ENCODE measurements at regions not wholly inside any gene's neighbourhood (a gene's known extent, or its start where the extent isn't known, plus 50 kb on each side); places are given as distances from the start of the nearest gene placed in this dataset.

- DNase-seq (ENCODE audit: low read depth): no peak
- TF ChIP-seq CTCF (IDR thresholded peaks at IDR 0.05; ENCODE audit: control insufficient read depth, extremely low read depth, insufficient read depth): no peak
- H3K4me3 ChIP-seq (ENCODE audit: low read depth, low read length): no peak overlapping the region
Observed at GRCh38 chr6:156651486-156651885, 125.7 kb upstream of the ARID1B start.

GRCh38 chr6:156650896-156651390 is 126.2 kb upstream of the ARID1B start:
- no peak for DNase-seq (ENCODE audit: low read depth)
- no peak for TF ChIP-seq CTCF (IDR thresholded peaks at IDR 0.05; ENCODE audit: control insufficient read depth, extremely low read depth, insufficient read depth)
- H3K4me3 ChIP-seq (ENCODE audit: low read depth, low read length): no peak overlapping the region

GRCh38 chr6:156648616-156649015 is 128.6 kb upstream of the ARID1B start:
- no peak for TF ChIP-seq CTCF (IDR thresholded peaks at IDR 0.05; ENCODE audit: control insufficient read depth, extremely low read depth, insufficient read depth)
- no peak for DNase-seq (ENCODE audit: low read depth)
- H3K4me3 ChIP-seq (ENCODE audit: low read depth, low read length): no peak overlapping the region

GRCh38 chr6:156647991-156648390 is 129.2 kb upstream of the ARID1B start:
- no peak overlapping the region for H3K4me3 ChIP-seq (ENCODE audit: low read depth, low read length)
- DNase-seq (ENCODE audit: low read depth): no peak
- no peak for TF ChIP-seq CTCF (IDR thresholded peaks at IDR 0.05; ENCODE audit: control insufficient read depth, extremely low read depth, insufficient read depth)

GRCh38 chr6:156647140-156647784 is 129.9 kb upstream of the ARID1B start:
- H3K4me3 ChIP-seq (ENCODE audit: low read depth, low read length): no peak overlapping the region
- no peak for DNase-seq (ENCODE audit: low read depth)
- no peak for TF ChIP-seq CTCF (IDR thresholded peaks at IDR 0.05; ENCODE audit: control insufficient read depth, extremely low read depth, insufficient read depth)

- no peak for TF ChIP-seq CTCF (IDR thresholded peaks at IDR 0.05; ENCODE audit: control insufficient read depth, extremely low read depth, insufficient read depth)
- no peak for DNase-seq (ENCODE audit: low read depth)
- no peak overlapping the region for H3K4me3 ChIP-seq (ENCODE audit: low read depth, low read length)
Observed at GRCh38 chr6:156646496-156646895, 130.7 kb upstream of the ARID1B start.

- no peak for TF ChIP-seq CTCF (IDR thresholded peaks at IDR 0.05; ENCODE audit: control insufficient read depth, extremely low read depth, insufficient read depth)
- no peak for DNase-seq (ENCODE audit: low read depth)
- H3K4me3 ChIP-seq (ENCODE audit: low read depth, low read length): no peak overlapping the region
Observed at GRCh38 chr6:156645097-156645496, 132.1 kb upstream of the ARID1B start.

Data from LNCaP clone FGC (cell line).